ENCODE measurements at regions not wholly inside any gene's neighbourhood (a gene's known extent, or its start where the extent isn't known, plus 50 kb on each side); places are given as distances from the start of the nearest gene placed in this dataset.

- Mint-ChIP-seq H3K36me3 (no peaks in the 10 kb centered on the region), H3K4me1 (peaks cover 11% of the 10 kb centered on the region), H3K27me3 (ENCODE audit: low read depth) (no peaks in the 10 kb centered on the region; the same call in 1 of the 2 replicates), H3K4me3 (no peak overlapping the region), H3K27ac (no peak overlapping the region), H3K9me3 (peaks cover 16% of the 10 kb centered on the region)
- TF ChIP-seq MAX (CRISPR knock-in tag; IDR thresholded peaks at IDR 0.05): no peak
- no peak for TF ChIP-seq GRHL2 (CRISPR knock-in tag; IDR thresholded peaks at IDR 0.05; ENCODE audit: insufficient replicate concordance, severe bottlenecking)
- TF ChIP-seq ZNF423 (CRISPR knock-in tag; IDR thresholded peaks at IDR 0.05): no peak
- TF ChIP-seq USF1 (CRISPR knock-in tag; IDR thresholded peaks at IDR 0.05): no peak
- no peak for TF ChIP-seq ZNF219 (CRISPR knock-in tag; IDR thresholded peaks at IDR 0.05; ENCODE audit: borderline replicate concordance)
- no peak for TF ChIP-seq NR1H2 (CRISPR knock-in tag; IDR thresholded peaks at IDR 0.05)
- TF ChIP-seq IRF1 (CRISPR knock-in tag; IDR thresholded peaks at IDR 0.05): no peak
- no peak for TF ChIP-seq CBFB (CRISPR knock-in tag; IDR thresholded peaks at IDR 0.05; ENCODE audit: low read depth)
- TF ChIP-seq SP1 (CRISPR knock-in tag; conservative IDR thresholded peaks at IDR 0.05): no peak
- no peak for TF ChIP-seq ATF3 (CRISPR knock-in tag; conservative IDR thresholded peaks at IDR 0.05)
- no peak for TF ChIP-seq ZNF281 (CRISPR knock-in tag; IDR thresholded peaks at IDR 0.05)
- no peak for TF ChIP-seq ZNF512 (CRISPR knock-in tag; IDR thresholded peaks at IDR 0.05; ENCODE audit: borderline replicate concordance)
- no peak for TF ChIP-seq OVOL2 (CRISPR knock-in tag; IDR thresholded peaks at IDR 0.05; ENCODE audit: borderline replicate concordance)
- no peak for TF ChIP-seq CREM (CRISPR knock-in tag; IDR thresholded peaks at IDR 0.05)
- no peak for TF ChIP-seq ZNF416 (CRISPR knock-in tag; IDR thresholded peaks at IDR 0.05)
- TF ChIP-seq HMGA2 (CRISPR knock-in tag; IDR thresholded peaks at IDR 0.05): no peak
- no peak for TF ChIP-seq ZNF263 (CRISPR knock-in tag; IDR thresholded peaks at IDR 0.05; ENCODE audit: low read depth)
- no peak for TF ChIP-seq ZNF396 (CRISPR knock-in tag; IDR thresholded peaks at IDR 0.05; ENCODE audit: borderline replicate concordance)
- no peak for TF ChIP-seq FOXK1 (CRISPR knock-in tag; IDR thresholded peaks at IDR 0.05)
- no peak for TF ChIP-seq CREB1 (CRISPR knock-in tag; IDR thresholded peaks at IDR 0.05)
- ChIA-PET CTCF (no interaction called here), POLR2A (no interaction called here)
- no peak for DNase-seq (ENCODE audit: low spot score)
- no peak for ATAC-seq
Measured at GRCh38 chr16:9568261-9568660, 476.8 kb downstream of the HAPSTR1 start.

GRCh38 chr16:9570521-9570920 lies 479.1 kb downstream of the HAPSTR1 start:
- no peak overlapping the region for H3K4me3 Mint-ChIP-seq
- peaks cover 16% of the 10 kb centered on the region for H3K9me3 Mint-ChIP-seq
- ATAC-seq (no peak), DNase-seq (ENCODE audit: low spot score) (no peak)
- H3K27ac Mint-ChIP-seq: no peak overlapping the region
- CTCF ChIA-PET: no interaction called here
- no peaks in the 10 kb centered on the region for H3K36me3 Mint-ChIP-seq
- H3K27me3 Mint-ChIP-seq (ENCODE audit: low read depth): no peaks in the 10 kb centered on the region; the same call in 1 of the 2 replicates
- H3K4me1 Mint-ChIP-seq: peaks cover 15% of the 10 kb centered on the region
- POLR2A ChIA-PET: no interaction called here
- TF ChIP-seq E2F4 (CRISPR knock-in tag; IDR thresholded peaks at IDR 0.05; ENCODE audit: borderline replicate concordance, low read depth) (no peak), ZNF121 (CRISPR knock-in tag; IDR thresholded peaks at IDR 0.05) (no peak), SOX15 (CRISPR knock-in tag; IDR thresholded peaks at IDR 0.05) (no peak), KAT7 (CRISPR knock-in tag; IDR thresholded peaks at IDR 0.05; ENCODE audit: borderline replicate concordance) (no peak), HMGXB4 (CRISPR knock-in tag; IDR thresholded peaks at IDR 0.05) (no peak), ZNF425 (CRISPR knock-in tag; conservative IDR thresholded peaks at IDR 0.05) (no peak)

All from WTC11 (cell line).